Adrenal gland (tissue), 9 donors: ENCODE measurements at regions not wholly inside any gene's neighbourhood (a gene's known extent, or its start where the extent isn't known, plus 50 kb on each side); places are given as distances from the start of the nearest gene placed in this dataset.

ENCODE experiments used
- DNase-seq, 7 donors: peaks; one replicate each; pipeline ENCODE4 v3.0.0-alpha.2; 2019 to 2020
- H3K27ac ChIP-seq, 5 donors: fragments of 200-600 bp; sonication (generic) in 4 of 5; 1 replicate in 3 of 5; 2 replicates in 2 of 5; pipeline versions ENCODE4 v1.5.1 to v1.8.0; 2016 to 2020; ENCODE audit warnings: mild to moderate bottlenecking in 1 of 5
- H3K27me3 ChIP-seq: fragments of 200-600 bp; 2 replicates; pipeline ENCODE4 v1.8.0; 2021
- H3K36me3 ChIP-seq, 2 donors: fragments of 200-600 bp; replicated peaks in 1 of 2; 1 replicate in 1 of 2; 2 replicates in 1 of 2; pipeline versions ENCODE4 v1.5.1 to v1.8.0; 2018 to 2022
- H3K4me1 ChIP-seq, 2 donors: fragments of 200-600 bp; replicated peaks in 1 of 2; 1 replicate in 1 of 2; 2 replicates in 1 of 2; pipeline versions ENCODE4 v1.5.1 to v1.8.0; 2018 to 2021
- H3K4me3 ChIP-seq, 4 donors: fragments of 200-600 bp; sonication (generic) in 3 of 4; one replicate each; pipeline ENCODE4 v1.5.1; 2016 to 2018
- H3K9me3 ChIP-seq, 3 donors: fragments of 200-600 bp; sonication (generic) in 1 of 3; replicated peaks in 1 of 3; 1 replicate in 2 of 3; 2 replicates in 1 of 3; pipeline versions ENCODE4 v1.5.1 to v1.8.0; 2016 to 2021
- CTCF ChIP-seq, 6 experiments: fragments of 450-650 bp in 4 of 6; fragments of 200-600 bp in 2 of 6; sonication (generic) in 1 of 6; IDR thresholded peaks; 1 replicate in 5 of 6; 2 replicates in 1 of 6; pipeline versions ENCODE4 v1.5.1 to v1.8.0; 2016 to 2021; ENCODE audit warnings: antibody characterized with exemption in 6 of 6, mild to moderate bottlenecking in 2 of 6, moderate library complexity in 1 of 6
- POLR2A ChIP-seq, 2 donors: fragments of 450-650 bp; IDR thresholded peaks; one replicate each; pipeline ENCODE4 v1.6.1; 2017; ENCODE audit warnings: antibody characterized with exemption in 2 of 2, mild to moderate bottlenecking in 2 of 2, moderate library complexity in 1 of 2
- WGBS, 4 donors: extraction: QIAGEN DNeasy Blood & Tissue Kit in 2 of 4; methylation state at CpG; one replicate each; pipeline versions ENCODE4 v1.1.5 to v1.1.7; 2013 to 2017; 5-methylcytosine and 5-hydroxymethylcytosine counted together
- intact Hi-C, 2 donors: fragments of 100-400 bp; cut with DNase I; formaldehyde crosslinking; loops; one replicate each; pipeline versions ENCODE4 v1.14.1 to v1.15.0; 2022 to 2023
- donor health status: healthy with polysubstance abuse.
- donor health status: Bipolar disorder and iron deficiency.
- donor health status: DM: yes; HTN: yes; CAD: no.
- donor health status: DM: no; HTN: no; CAD: no.
- donor health status: DM: no; HTN: no; CAD: no.

GRCh38 chr4:72860766-72861165 lies 208.8 kb downstream of the COX18 start:
- TF ChIP-seq POLR2A (IDR thresholded peaks at IDR 0.05) (no peak), CTCF (IDR thresholded peaks at IDR 0.05) (no peak)
- Histone ChIP-seq H3K9me3 (no peaks in the 10 kb centered on the region), H3K4me1 (no peaks in the 10 kb centered on the region), H3K27me3 (no peaks in the 10 kb centered on the region), H3K27ac (no peak overlapping the region), H3K4me3 (no peak overlapping the region), H3K36me3 (no peaks in the 10 kb centered on the region)
- DNase-seq, result no peak
- intact Hi-C loops, result no loop called here

DNA sequence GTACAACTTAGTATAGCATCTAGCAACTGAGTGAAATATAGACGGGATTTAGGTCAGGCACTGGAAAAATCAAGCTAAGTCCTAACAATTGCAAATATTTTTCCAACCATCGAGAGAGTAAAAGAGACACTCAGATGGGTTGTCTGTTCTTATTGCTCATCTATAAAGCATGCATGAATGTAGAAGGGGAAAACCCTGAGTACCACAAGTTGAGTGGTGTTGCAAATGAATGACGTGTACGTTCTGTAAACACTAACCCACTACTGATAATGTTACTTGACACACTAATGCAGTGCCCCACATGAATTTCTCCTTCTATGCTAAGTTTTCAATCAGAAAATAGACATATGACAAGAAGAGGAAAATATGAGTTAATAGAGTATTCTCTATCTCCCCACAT lies 211.2 kb downstream of the COX18 start:
- TF ChIP-seq POLR2A (IDR thresholded peaks at IDR 0.05) (no peak), CTCF (IDR thresholded peaks at IDR 0.05) (no peak)
- H3K36me3 ChIP-seq, result no peaks in the 10 kb centered on the region
- 72 to 87% (median 76%) methylated on average over 4 of the region's 4 CpGs for WGBS, 4 donors

DNA sequence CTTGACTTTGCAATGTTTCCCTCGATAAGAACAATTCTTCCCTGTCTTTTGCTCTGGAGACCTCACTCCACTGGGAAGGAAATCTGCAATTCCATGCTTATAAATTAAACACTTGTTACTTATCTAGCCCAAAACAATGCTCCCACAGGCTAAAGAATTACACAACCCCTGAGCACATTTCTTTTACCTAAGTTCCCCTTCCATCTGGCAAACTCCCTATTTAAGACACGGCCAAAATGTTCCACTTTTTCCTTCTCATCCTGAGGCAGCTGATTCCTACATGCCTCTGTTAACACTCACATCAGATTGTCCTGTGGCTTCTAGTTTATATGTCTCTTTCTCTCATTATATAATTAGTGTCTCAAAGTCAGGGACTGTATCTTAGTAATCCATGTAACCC lies 211.7 kb downstream of the COX18 start:
- DNase-seq, result no peak
- Histone ChIP-seq H3K27ac (no peak overlapping the region), H3K4me3 (no peak overlapping the region), H3K9me3 (no peaks in the 10 kb centered on the region), H3K27me3 (no peaks in the 10 kb centered on the region), H3K36me3 (no peaks in the 10 kb centered on the region), H3K4me1 (no peaks in the 10 kb centered on the region)
- no peak for TF ChIP-seq CTCF (IDR thresholded peaks at IDR 0.05)
- TF ChIP-seq POLR2A (IDR thresholded peaks at IDR 0.05), result no peak
- 34 to 62% (median 43%) methylated on average over 2 of the region's 2 CpGs for whole genome bisulfite sequencing, 4 donors
- intact Hi-C loops, result no loop called here

More for the DNA sequence above, 211.2 kb downstream of the COX18 start:
- no peaks in the 10 kb centered on the region for H3K27me3 ChIP-seq
- H3K27ac ChIP-seq, result no peak overlapping the region
- no peaks in the 10 kb centered on the region for H3K9me3 ChIP-seq
- no peak for DNase-seq
- H3K4me1 ChIP-seq, result no peaks in the 10 kb centered on the region
- intact Hi-C loops, result no loop called here
- no peak overlapping the region for H3K4me3 ChIP-seq

GRCh38 chr4:72857216-72857615 lies 212.3 kb downstream of the COX18 start:
- no peaks in the 10 kb centered on the region for H3K36me3 ChIP-seq
- H3K4me1 ChIP-seq, result no peaks in the 10 kb centered on the region
- no peak overlapping the region for H3K27ac ChIP-seq
- no peak overlapping the region for H3K4me3 ChIP-seq
- WGBS, 4 donors, result 28 to 78% (median 75%) methylated on average over 1 of the region's 1 CpG
- no peak for TF ChIP-seq POLR2A (IDR thresholded peaks at IDR 0.05)
- no peak for TF ChIP-seq CTCF (IDR thresholded peaks at IDR 0.05)
- no peak for DNase-seq
- intact Hi-C loops, result no loop called here
- H3K9me3 ChIP-seq, result no peaks in the 10 kb centered on the region
- H3K27me3 ChIP-seq, result no peaks in the 10 kb centered on the region
